ENCODE measurements at regions not wholly inside any gene's neighbourhood (a gene's known extent, or its start where the extent isn't known, plus 50 kb on each side); places are given as distances from the start of the nearest gene placed in this dataset.

DNA sequence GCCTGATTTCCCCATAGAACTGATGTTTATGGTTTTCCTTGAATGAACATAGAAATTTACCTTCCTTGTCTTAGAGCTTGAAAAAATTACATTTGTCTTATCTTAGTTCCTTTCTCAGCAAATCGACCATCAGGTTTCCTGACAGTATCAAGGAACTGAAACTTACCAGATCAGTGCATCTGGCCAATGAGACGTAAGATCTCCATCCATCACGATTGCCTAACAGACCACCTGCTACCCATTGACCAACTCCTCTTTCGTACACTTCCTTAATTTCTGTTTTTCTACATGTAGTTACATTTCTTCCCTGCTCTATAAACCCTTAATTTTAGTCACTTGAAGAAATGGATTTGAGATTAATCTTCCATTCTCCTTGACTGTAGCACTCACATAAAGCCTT, 57.4 kb upstream of the TMPRSS15 start:
- H3K4me1 Mint-ChIP-seq, result no peaks in the 10 kb centered on the region
- peaks cover 0 to 4% (median 4%) of the 10 kb centered on the region in 3 donors for H3K27me3 Mint-ChIP-seq (ENCODE audit: low read depth in 3 of 3)
- no peak for DNase-seq
- no peak overlapping the region for H3K4me3 Mint-ChIP-seq
- no peak overlapping the region for H3K27ac Mint-ChIP-seq
- no peaks in the 10 kb centered on the region for H3K36me3 Mint-ChIP-seq
- peaks cover 16 to 33% (median 19%) of the 10 kb centered on the region in 6 donors for H3K9me3 Mint-ChIP-seq

DNA sequence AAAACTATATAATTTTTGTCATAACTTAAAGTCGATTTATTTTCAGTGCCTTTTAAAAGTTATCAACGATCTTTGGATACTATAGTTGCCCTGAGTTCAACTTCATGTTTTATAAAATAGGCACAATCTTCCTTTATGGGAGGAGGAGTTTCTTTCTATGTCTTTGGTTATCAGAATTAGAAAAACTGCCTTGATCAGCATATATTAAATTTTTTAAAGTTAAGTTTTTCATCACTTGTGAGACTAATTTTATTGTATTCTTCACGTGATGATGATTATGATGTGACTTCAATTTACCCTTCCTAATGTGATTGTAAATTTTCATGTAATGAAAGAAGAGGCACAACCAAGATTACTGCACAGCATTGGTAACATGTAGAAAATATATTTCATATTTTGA, 58.2 kb upstream of the TMPRSS15 start:
- Mint-ChIP-seq H3K36me3 (no peaks in the 10 kb centered on the region), H3K9me3 (peaks cover 17 to 33% (median 22%) of the 10 kb centered on the region in 6 donors), H3K4me1 (no peaks in the 10 kb centered on the region), H3K27me3 (ENCODE audit: low read depth in 3 of 3) (peaks cover 0 to 4% (median 4%) of the 10 kb centered on the region in 3 donors), H3K4me3 (no peak overlapping the region), H3K27ac (no peak overlapping the region)
- DNase-seq, result no peak

GRCh38 chr21:18467715-18468114, 64.1 kb upstream of the TMPRSS15 start:
- H3K36me3 Mint-ChIP-seq, result no peaks in the 10 kb centered on the region
- H3K9me3 Mint-ChIP-seq, result peaks cover 9 to 26% (median 18%) of the 10 kb centered on the region in 6 donors
- no peak overlapping the region for H3K27ac Mint-ChIP-seq
- no peak overlapping the region for H3K4me3 Mint-ChIP-seq
- no peak for DNase-seq
- H3K27me3 Mint-ChIP-seq (ENCODE audit: low read depth in 3 of 3), result peaks cover 1 to 4% (median 3%) of the 10 kb centered on the region in 3 donors
- H3K4me1 Mint-ChIP-seq, result peaks cover 0 to 2% of the 10 kb centered on the region in 2 donors

- Mint-ChIP-seq H3K4me3 (peak overlapping the region in 1 of 5 donors; percentile 31), H3K27ac (no peak overlapping the region), H3K36me3 (no peaks in the 10 kb centered on the region), H3K4me1 (peaks cover 0 to 2% of the 10 kb centered on the region in 2 donors), H3K9me3 (peaks cover 0 to 18% (median 15%) of the 10 kb centered on the region in 6 donors), H3K27me3 (ENCODE audit: low read depth in 3 of 3) (peaks cover 0 to 3% (median 1%) of the 10 kb centered on the region in 3 donors)
- no peak for DNase-seq
Measured at GRCh38 chr21:18468790-18469189, 65.2 kb upstream of the TMPRSS15 start.

DNA sequence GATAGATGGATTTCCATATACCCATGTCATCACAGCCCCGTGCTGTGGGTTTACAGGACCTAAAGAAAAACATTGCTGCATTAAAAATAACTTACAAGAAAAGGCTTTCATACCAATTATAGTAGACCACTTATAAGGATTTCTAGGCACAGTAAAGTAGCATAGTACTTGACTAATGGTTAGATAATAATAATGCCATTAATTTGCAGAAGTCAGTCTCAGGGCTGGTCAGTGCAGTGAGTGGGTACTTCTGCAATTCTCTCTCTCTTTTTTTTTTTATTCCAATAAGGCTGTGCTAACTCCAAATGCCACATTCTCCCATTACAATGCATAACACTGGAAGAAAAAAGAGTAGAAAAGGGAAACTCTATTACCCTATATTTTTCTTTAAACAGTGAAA, 73.1 kb upstream of the TMPRSS15 start:
- H3K4me3 Mint-ChIP-seq, result no peak overlapping the region
- H3K36me3 Mint-ChIP-seq, result no peaks in the 10 kb centered on the region
- peaks cover 2 to 20% (median 6%) of the 10 kb centered on the region in 6 donors for H3K9me3 Mint-ChIP-seq
- peaks cover 0 to 2% (median 2%) of the 10 kb centered on the region in 3 donors for H3K27me3 Mint-ChIP-seq (ENCODE audit: low read depth in 3 of 3)
- H3K4me1 Mint-ChIP-seq, result no peaks in the 10 kb centered on the region
- H3K27ac Mint-ChIP-seq, result no peak overlapping the region
- no peak for DNase-seq

GRCh38 chr21:18477043-18477442, 73.5 kb upstream of the TMPRSS15 start:
- Mint-ChIP-seq H3K27me3 (ENCODE audit: low read depth in 3 of 3) (peaks cover 0 to 2% (median 0%) of the 10 kb centered on the region in 3 donors), H3K27ac (no peak overlapping the region), H3K9me3 (peaks cover 0 to 18% (median 6%) of the 10 kb centered on the region in 6 donors), H3K36me3 (no peaks in the 10 kb centered on the region), H3K4me1 (no peaks in the 10 kb centered on the region), H3K4me3 (no peak overlapping the region)
- no peak for DNase-seq

DNA sequence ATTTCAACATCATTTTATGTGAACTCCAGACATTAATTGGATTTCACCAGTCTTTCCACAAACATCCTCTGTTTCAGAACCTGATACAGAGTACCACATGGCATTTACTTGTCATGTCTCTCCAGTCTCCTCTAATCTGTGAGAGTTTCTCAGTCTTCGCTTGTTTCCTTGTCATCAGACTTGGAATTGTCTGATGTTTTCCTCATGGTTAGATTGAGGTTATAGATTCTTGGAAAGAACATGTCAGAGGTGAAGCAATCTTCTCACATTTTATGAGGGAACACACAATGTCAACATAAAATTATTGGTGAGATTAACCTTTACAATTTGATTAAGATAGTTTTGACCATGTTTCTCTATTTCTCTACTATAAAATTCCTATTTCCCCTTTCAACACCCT, 74.9 kb upstream of the TMPRSS15 start:
- H3K36me3 Mint-ChIP-seq, result no peaks in the 10 kb centered on the region

GRCh38 chr21:18488252-18488651, 84.7 kb upstream of the TMPRSS15 start:
- Mint-ChIP-seq H3K27ac (no peak overlapping the region), H3K36me3 (no peaks in the 10 kb centered on the region), H3K27me3 (ENCODE audit: low read depth in 3 of 3) (no peaks in the 10 kb centered on the region), H3K4me3 (no peak overlapping the region), H3K4me1 (no peaks in the 10 kb centered on the region), H3K9me3 (peaks cover 0 to 5% (median 2%) of the 10 kb centered on the region in 6 donors)
- DNase-seq, result no peak

More for the DNA sequence above, 74.9 kb upstream of the TMPRSS15 start:
- H3K4me3 Mint-ChIP-seq, result no peak overlapping the region
- H3K27me3 Mint-ChIP-seq (ENCODE audit: low read depth in 3 of 3), result peaks cover 0 to 2% (median 0%) of the 10 kb centered on the region in 3 donors
- DNase-seq, result no peak
- H3K27ac Mint-ChIP-seq, result no peak overlapping the region
- H3K4me1 Mint-ChIP-seq, result no peaks in the 10 kb centered on the region
- H3K9me3 Mint-ChIP-seq, result peaks cover 0 to 16% (median 6%) of the 10 kb centered on the region in 6 donors

GRCh38 chr21:18493422-18493821, 89.8 kb upstream of the TMPRSS15 start:
- H3K9me3 Mint-ChIP-seq, result peaks cover 0 to 6% (median 0%) of the 10 kb centered on the region in 6 donors
- H3K4me1 Mint-ChIP-seq, result no peaks in the 10 kb centered on the region
- no peaks in the 10 kb centered on the region for H3K27me3 Mint-ChIP-seq (ENCODE audit: low read depth in 3 of 3)
- H3K4me3 Mint-ChIP-seq, result no peak overlapping the region
- H3K36me3 Mint-ChIP-seq, result no peaks in the 10 kb centered on the region
- H3K27ac Mint-ChIP-seq, result no peak overlapping the region
- no peak for DNase-seq

DNA sequence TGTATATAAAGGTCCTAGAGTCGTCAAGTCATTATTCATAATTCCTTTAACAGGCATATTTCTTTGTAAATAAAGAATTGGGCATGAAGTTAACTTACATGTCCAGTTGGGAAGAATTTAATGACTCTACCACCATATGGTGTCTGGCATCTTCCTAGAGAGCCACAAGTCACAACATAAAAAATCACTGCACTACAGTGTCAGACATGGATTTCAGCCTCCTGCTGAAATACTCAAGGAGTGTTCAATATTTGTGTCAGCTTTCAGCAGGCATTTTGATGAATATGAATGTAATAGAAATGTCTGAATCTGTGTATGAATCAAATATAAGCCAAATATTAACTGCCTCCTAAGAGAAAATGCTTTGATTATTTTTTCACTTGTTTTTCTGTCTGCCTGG, 91.9 kb upstream of the TMPRSS15 start:
- no peak overlapping the region for H3K4me3 Mint-ChIP-seq
- H3K27ac Mint-ChIP-seq, result no peak overlapping the region
- peaks cover 0 to 2% (median 0%) of the 10 kb centered on the region in 6 donors for H3K9me3 Mint-ChIP-seq
- no peaks in the 10 kb centered on the region for H3K36me3 Mint-ChIP-seq
- no peaks in the 10 kb centered on the region for H3K4me1 Mint-ChIP-seq
- H3K27me3 Mint-ChIP-seq (ENCODE audit: low read depth in 3 of 3), result no peaks in the 10 kb centered on the region
- no peak for DNase-seq

DNA sequence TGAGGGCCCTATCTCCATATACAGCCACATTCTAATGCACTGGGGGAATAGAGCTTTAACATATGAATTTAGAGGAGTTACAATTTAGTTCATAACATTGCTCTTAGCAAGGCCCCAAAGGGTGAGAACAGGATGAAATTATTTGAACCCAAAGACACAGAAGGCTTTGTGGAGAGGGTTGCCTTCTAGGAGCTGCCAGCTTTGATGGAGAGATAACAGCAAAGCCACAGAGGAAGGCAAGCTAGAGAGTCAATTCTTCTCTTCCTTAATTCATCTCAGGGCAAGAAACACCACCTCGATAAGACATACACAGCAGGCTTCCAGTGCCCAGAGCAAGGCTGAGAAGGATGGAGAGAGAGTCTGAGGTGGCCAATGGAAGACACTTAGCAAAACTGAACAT, 94.8 kb upstream of the TMPRSS15 start:
- H3K27me3 Mint-ChIP-seq (ENCODE audit: low read depth in 3 of 3), result peaks cover 0 to 3% (median 0%) of the 10 kb centered on the region in 3 donors
- DNase-seq, result no peak
- H3K4me3 Mint-ChIP-seq, result no peak overlapping the region
- H3K9me3 Mint-ChIP-seq, result peaks cover 0 to 14% (median 0%) of the 10 kb centered on the region in 6 donors
- H3K36me3 Mint-ChIP-seq, result no peaks in the 10 kb centered on the region
- H3K27ac Mint-ChIP-seq, result no peak overlapping the region
- no peaks in the 10 kb centered on the region for H3K4me1 Mint-ChIP-seq

GRCh38 chr21:18499761-18500376, 96.3 kb upstream of the TMPRSS15 start:
- H3K4me1 Mint-ChIP-seq, result no peaks in the 10 kb centered on the region

GRCh38 chr21:18518054-18518481, 114.5 kb upstream of the TMPRSS15 start:
- Mint-ChIP-seq H3K27ac (no peak overlapping the region), H3K4me3 (no peak overlapping the region), H3K27me3 (ENCODE audit: low read depth in 3 of 3) (peaks cover 0 to 3% (median 0%) of the 10 kb centered on the region in 3 donors), H3K9me3 (peaks cover 2 to 31% (median 7%) of the 10 kb centered on the region in 6 donors), H3K36me3 (peaks cover 0 to 3% (median 0%) of the 10 kb centered on the region in 3 donors), H3K4me1 (no peaks in the 10 kb centered on the region)
- no peak for DNase-seq

More at GRCh38 chr21:18499761-18500376, 96.3 kb upstream of the TMPRSS15 start:
- no peak overlapping the region for H3K27ac Mint-ChIP-seq
- peaks cover 0 to 14% (median 3%) of the 10 kb centered on the region in 6 donors for H3K9me3 Mint-ChIP-seq
- H3K36me3 Mint-ChIP-seq, result no peaks in the 10 kb centered on the region
- H3K4me3 Mint-ChIP-seq, result no peak overlapping the region
- DNase-seq, result peak in 1 of 3 donors; percentile 5
- peaks cover 0 to 3% (median 1%) of the 10 kb centered on the region in 3 donors for H3K27me3 Mint-ChIP-seq (ENCODE audit: low read depth in 3 of 3)

DNA sequence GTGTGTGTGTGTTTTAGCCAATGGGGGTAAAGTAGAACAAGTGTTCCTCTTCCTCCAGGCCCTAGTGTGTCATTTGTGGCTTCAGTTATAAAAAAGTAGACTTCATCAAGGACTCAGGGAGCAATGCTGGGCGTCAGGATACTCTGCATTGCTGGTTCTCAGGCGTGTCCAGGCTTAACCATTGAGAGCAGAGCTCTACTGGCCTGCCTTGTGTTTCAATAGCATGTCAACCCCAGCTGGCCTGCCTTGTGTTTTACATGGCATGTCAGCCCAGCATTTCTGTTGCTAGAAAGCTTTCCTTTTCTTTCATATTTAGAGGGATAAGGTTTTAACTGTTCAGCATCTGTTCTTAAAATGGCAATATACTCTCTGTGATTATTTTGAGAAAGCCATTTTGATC, 117.6 kb upstream of the TMPRSS15 start:
- H3K4me3 Mint-ChIP-seq, result no peak overlapping the region
- peaks cover 4 to 27% (median 7%) of the 10 kb centered on the region in 6 donors for H3K9me3 Mint-ChIP-seq
- no peaks in the 10 kb centered on the region for H3K36me3 Mint-ChIP-seq
- no peaks in the 10 kb centered on the region for H3K4me1 Mint-ChIP-seq
- no peak for DNase-seq
- no peak overlapping the region for H3K27ac Mint-ChIP-seq
- peaks cover 0 to 3% (median 0%) of the 10 kb centered on the region in 3 donors for H3K27me3 Mint-ChIP-seq (ENCODE audit: low read depth in 3 of 3)
